SK-N-DZ (cell line): ENCODE measurements at regions not wholly inside any gene's neighbourhood (a gene's known extent, or its start where the extent isn't known, plus 50 kb on each side); places are given as distances from the start of the nearest gene placed in this dataset.
"Not testable (repeated sequence)": the region's sequence is repeated elsewhere in the genome, so short reads cannot be mapped to it uniquely, and the experiment has no call there.

Experiments used
- DNase-seq: peaks from one replicate; pipeline ENCODE4 v3.0.0-alpha.2; 2015; ENCODE audit warnings: low spot score

- DNase-seq: not testable (repeated sequence)
These were observed 1388.7 kb upstream of the EYS start for GRCh38 chr6:67095618-67096226.

- no peak for DNase-seq
These were observed 1387.5 kb upstream of the EYS start for GRCh38 chr6:67094431-67094946.

GRCh38 chr6:67073938-67074337 is 1366.9 kb upstream of the EYS start:
- DNase-seq: no peak

GRCh38 chr6:67068781-67069180 is 1361.8 kb upstream of the EYS start:
- no peak for DNase-seq

- no peak for DNase-seq
These were observed 1357.3 kb upstream of the EYS start for GRCh38 chr6:67064323-67064722.

- no peak for DNase-seq
These were observed 1341.0 kb upstream of the EYS start for GRCh38 chr6:67047996-67048395.

- DNase-seq: no peak
These were observed 1338.0 kb upstream of the EYS start for GRCh38 chr6:67045076-67045475.

GRCh38 chr6:67031451-67031850 is 1324.4 kb upstream of the EYS start:
- peak; percentile 23 for DNase-seq

- DNase-seq: no peak
These were observed 1323.8 kb upstream of the EYS start for GRCh38 chr6:67030861-67031260.

GRCh38 chr6:67016921-67017460 is 1310.0 kb upstream of the EYS start:
- DNase-seq: no peak

- no peak for DNase-seq
These were observed 1304.4 kb upstream of the EYS start for GRCh38 chr6:67011441-67011840.

- DNase-seq: peak; percentile 74
These were observed 1302.8 kb upstream of the EYS start for GRCh38 chr6:67009818-67010217.

GRCh38 chr6:67003844-67004243 is 1296.8 kb upstream of the EYS start:
- DNase-seq: no peak

- DNase-seq: no peak
These were observed 1293.1 kb upstream of the EYS start for GRCh38 chr6:67000121-67000520.

GRCh38 chr6:66997579-66997978 is 1290.6 kb upstream of the EYS start:
- not testable (repeated sequence) for DNase-seq

GRCh38 chr6:66995669-66996068 is 1288.6 kb upstream of the EYS start:
- no peak for DNase-seq

GRCh38 chr6:66993708-66994107 is 1286.7 kb upstream of the EYS start:
- DNase-seq: not testable (repeated sequence)

- DNase-seq: no peak
These were observed 1286.2 kb upstream of the EYS start for GRCh38 chr6:66993272-66993671.

- DNase-seq: no peak
These were observed 1285.6 kb upstream of the EYS start for GRCh38 chr6:66992660-66993059.

- DNase-seq: no peak
These were observed 1279.9 kb upstream of the EYS start for GRCh38 chr6:66986940-66987339.

GRCh38 chr6:66985816-66986215 is 1278.8 kb upstream of the EYS start:
- no peak for DNase-seq

- DNase-seq: no peak
These were observed 1263.3 kb upstream of the EYS start for GRCh38 chr6:66970373-66970772.

- no peak for DNase-seq
These were observed 1258.2 kb upstream of the EYS start for GRCh38 chr6:66965227-66965626.

GRCh38 chr6:66964216-66964615 is 1257.2 kb upstream of the EYS start:
- DNase-seq: no peak
